ENCODE measurements at regions not wholly inside any gene's neighbourhood (a gene's known extent, or its start where the extent isn't known, plus 50 kb on each side); places are given as distances from the start of the nearest gene placed in this dataset.

GRCh38 chr1:56437959-56438358 is 141.4 kb downstream of the PLPP3 start:
- Histone ChIP-seq H3K4me1 (peaks cover 8 to 50% (median 24%) of the 10 kb centered on the region in 4 donors), H3K4me3 (no peak overlapping the region), H3K36me3 (no peaks in the 10 kb centered on the region), H3K9me3 (no peaks in the 10 kb centered on the region), H3K27me3 (no peaks in the 10 kb centered on the region), H3K27ac (replicated peaks in 1 of 4) (no peak overlapping the region)
- WGBS = 61% methylated on average over 1 of the region's 1 CpG
- TF ChIP-seq POLR2AphosphoS5 (IDR thresholded peaks at IDR 0.05) = no peak
- TF ChIP-seq EP300 (IDR thresholded peaks at IDR 0.05) = no peak
- no peak for TF ChIP-seq CTCF (IDR thresholded peaks at IDR 0.05)
- TF ChIP-seq POLR2A (IDR thresholded peaks at IDR 0.05; ENCODE audit: low read depth) = no peak
- no peak for DNase-seq (ENCODE audit: extremely low spot score)
- intact Hi-C loops (cut with DNase I) = no loop called here

DNA sequence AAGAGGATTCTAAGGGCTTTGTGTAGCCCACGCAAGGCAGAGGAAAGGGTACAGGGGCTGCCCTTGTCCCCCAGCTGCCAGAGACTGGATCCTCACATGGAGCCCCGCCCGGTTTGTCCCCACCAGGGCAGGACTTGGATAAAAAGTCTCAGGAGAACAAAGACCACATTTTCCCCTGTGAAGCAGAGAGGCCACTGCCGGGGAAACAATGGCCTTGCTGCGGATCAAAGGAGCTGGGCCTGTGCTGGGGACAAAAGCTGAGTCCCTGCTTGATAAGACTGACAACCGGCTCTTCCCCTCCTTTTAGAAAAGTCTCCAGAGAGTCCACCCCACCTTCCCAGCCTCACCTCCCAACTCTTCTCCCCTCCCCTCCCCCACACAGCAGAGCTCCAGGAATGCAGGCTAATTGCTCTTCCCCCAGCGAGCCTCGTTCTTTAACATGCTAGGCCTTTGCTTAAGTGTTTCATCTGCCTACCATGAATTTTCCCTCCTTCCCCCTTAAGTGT is 142.4 kb downstream of the PLPP3 start:
- H3K27ac ChIP-seq (replicated peaks in 1 of 4) = no peak overlapping the region
- no peak for TF ChIP-seq POLR2A (IDR thresholded peaks at IDR 0.05; ENCODE audit: low read depth)
- TF ChIP-seq POLR2AphosphoS5 (IDR thresholded peaks at IDR 0.05) = no peak
- no peak for TF ChIP-seq CTCF (IDR thresholded peaks at IDR 0.05)
- no peak for TF ChIP-seq EP300 (IDR thresholded peaks at IDR 0.05)
- H3K36me3 ChIP-seq = no peaks in the 10 kb centered on the region
- H3K4me1 ChIP-seq = peaks cover 8 to 60% (median 27%) of the 10 kb centered on the region in 4 donors
- no peaks in the 10 kb centered on the region for H3K27me3 ChIP-seq
- no peaks in the 10 kb centered on the region for H3K9me3 ChIP-seq
- H3K4me3 ChIP-seq = no peak overlapping the region
- intact Hi-C loops (cut with DNase I) = no loop called here
- no peak for DNase-seq (ENCODE audit: extremely low spot score)
- WGBS = 94% methylated on average over 5 of the region's 8 CpGs

DNA sequence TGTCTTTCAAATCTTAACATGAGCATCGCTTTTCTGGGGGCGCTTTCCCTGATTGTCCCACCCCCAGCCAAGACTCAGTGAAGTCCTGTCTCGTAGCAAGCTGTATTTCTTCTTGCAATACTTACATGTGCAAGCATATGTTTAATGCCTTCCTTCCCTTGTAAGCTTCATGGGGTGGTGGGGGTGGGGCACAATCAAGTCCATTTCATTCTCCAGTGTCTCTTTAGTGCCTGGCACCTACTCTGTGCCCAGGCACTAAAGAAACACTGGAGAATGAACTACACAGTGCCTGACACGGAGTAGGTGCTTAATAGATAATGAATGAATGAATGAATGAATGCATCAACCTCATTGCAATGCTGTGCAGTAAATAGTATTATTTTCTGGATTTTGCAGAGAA is 143.1 kb downstream of the PLPP3 start:
- Histone ChIP-seq H3K4me1 (peaks cover 8 to 60% (median 27%) of the 10 kb centered on the region in 4 donors), H3K36me3 (no peaks in the 10 kb centered on the region), H3K9me3 (no peaks in the 10 kb centered on the region), H3K27me3 (no peaks in the 10 kb centered on the region), H3K27ac (replicated peaks in 1 of 4) (no peak overlapping the region), H3K4me3 (no peak overlapping the region)
- WGBS = 90% methylated on average over 4 of the region's 4 CpGs
- TF ChIP-seq POLR2AphosphoS5 (IDR thresholded peaks at IDR 0.05) = no peak
- TF ChIP-seq POLR2A (IDR thresholded peaks at IDR 0.05; ENCODE audit: low read depth) = no peak
- no peak for TF ChIP-seq EP300 (IDR thresholded peaks at IDR 0.05)
- no peak for TF ChIP-seq CTCF (IDR thresholded peaks at IDR 0.05)
- no peak for DNase-seq (ENCODE audit: extremely low spot score)
- intact Hi-C loops (cut with DNase I) = no loop called here

DNA sequence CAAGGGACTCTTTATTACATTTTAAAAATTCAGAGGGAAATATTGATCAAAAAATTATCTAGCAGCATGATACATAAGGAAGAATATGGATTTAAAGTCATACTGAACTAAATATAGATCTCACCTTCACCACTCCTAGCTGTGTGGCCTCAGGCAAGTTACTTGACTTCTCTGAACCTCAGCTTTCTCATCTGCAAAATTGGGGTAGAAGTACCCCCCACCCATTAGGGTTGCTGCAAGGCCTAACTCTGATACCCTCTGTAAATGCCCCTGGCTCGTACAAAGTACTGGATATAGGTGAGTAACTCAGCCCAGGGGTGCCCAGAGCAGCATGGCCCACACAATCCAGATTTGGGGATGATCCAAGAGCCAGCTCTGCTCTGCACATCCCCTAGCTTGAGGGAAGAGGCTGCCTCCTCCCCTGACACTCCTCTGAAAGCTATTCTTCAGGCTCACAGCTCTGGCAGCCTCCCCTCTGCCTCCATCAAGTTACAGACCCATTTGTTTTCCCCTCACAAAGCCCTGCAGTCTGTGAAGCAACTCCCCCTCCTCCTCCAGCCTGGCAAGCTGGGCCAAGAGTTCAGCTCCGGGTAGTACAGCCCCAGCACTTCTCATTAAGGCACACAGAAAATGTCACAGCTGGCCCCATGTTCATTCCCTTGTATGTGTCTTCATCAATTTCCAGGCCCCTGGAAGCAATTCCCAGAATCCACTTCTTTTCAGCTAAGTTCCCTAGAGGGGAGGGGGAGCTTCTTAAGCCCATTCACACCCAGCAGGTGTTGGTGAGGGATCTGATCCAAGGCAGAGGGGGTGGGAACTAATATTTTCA is 143.7 kb downstream of the PLPP3 start:
- H3K4me1 ChIP-seq = peaks cover 8 to 60% (median 27%) of the 10 kb centered on the region in 4 donors
- no peaks in the 10 kb centered on the region for H3K9me3 ChIP-seq
- intact Hi-C loops (cut with DNase I) = no loop called here
- 79% methylated on average over 2 of the region's 2 CpGs for WGBS
- no peak for DNase-seq (ENCODE audit: extremely low spot score)
- H3K27ac ChIP-seq (replicated peaks in 1 of 4) = no peak overlapping the region
- H3K36me3 ChIP-seq = no peaks in the 10 kb centered on the region
- no peak overlapping the region for H3K4me3 ChIP-seq
- TF ChIP-seq CTCF (IDR thresholded peaks at IDR 0.05) = no peak
- no peak for TF ChIP-seq POLR2A (IDR thresholded peaks at IDR 0.05; ENCODE audit: low read depth)
- no peak for TF ChIP-seq POLR2AphosphoS5 (IDR thresholded peaks at IDR 0.05)
- no peak for TF ChIP-seq EP300 (IDR thresholded peaks at IDR 0.05)
- H3K27me3 ChIP-seq = no peaks in the 10 kb centered on the region
